OCI-LY1 (cell line): ENCODE measurements at regions not wholly inside any gene's neighbourhood (a gene's known extent, or its start where the extent isn't known, plus 50 kb on each side); places are given as distances from the start of the nearest gene placed in this dataset.

Experiments used
- H2AFZ ChIP-seq: fragments of 200-600 bp; sonication (generic), shearing (Covaris generic); 2 replicates; pipeline ENCODE4 v1.6.0; 2014; ENCODE audit warnings: antibody characterized with exemption, mild to moderate bottlenecking, low read length
- H3F3A ChIP-seq: fragments of 200-600 bp; sonication (generic), shearing (Covaris generic); 2 replicates; pipeline ENCODE4 v1.6.0; 2014; ENCODE audit warnings: mild to moderate bottlenecking, antibody characterized with exemption, low read length, moderate library complexity; ENCODE audit not compliant: insufficient read depth
- H3K27ac ChIP-seq: fragments of 200-600 bp; sonication (generic); 2 replicates; pipeline ENCODE4 v1.5.1; 2014; ENCODE audit warnings: low read length, mixed run types, mild to moderate bottlenecking, low read depth; ENCODE audit not compliant: poor library complexity, severe bottlenecking
- H3K27me3 ChIP-seq: fragments of 200-600 bp; sonication (generic); 2 replicates; pipeline ENCODE4 v1.6.0; 2014; ENCODE audit warnings: antibody characterized with exemption, mild to moderate bottlenecking, low read length, moderate library complexity; ENCODE audit not compliant: insufficient read depth
- H3K36me3 ChIP-seq: fragments of 200-600 bp; sonication (generic); 2 replicates; pipeline ENCODE4 v1.6.1; 2014; ENCODE audit warnings: mild to moderate bottlenecking, antibody characterized with exemption, low read length, moderate library complexity, mixed read lengths; ENCODE audit not compliant: insufficient read depth
- H3K4me1 ChIP-seq: fragments of 200-600 bp; sonication (generic); 2 replicates; pipeline ENCODE4 v1.5.1; 2014; ENCODE audit warnings: mild to moderate bottlenecking, low read length, moderate library complexity; ENCODE audit not compliant: insufficient read depth, severe bottlenecking
- H3K4me2 ChIP-seq: fragments of 200-600 bp; sonication (generic), shearing (Covaris generic); 2 replicates; pipeline ENCODE4 v1.6.1; 2014; ENCODE audit warnings: low read length
- H3K4me3 ChIP-seq: fragments of 200-600 bp; sonication (generic); 2 replicates; pipeline ENCODE4 v1.5.1; 2014; ENCODE audit warnings: low read length, low read depth, mild to moderate bottlenecking, mixed read lengths; ENCODE audit not compliant: poor library complexity, severe bottlenecking
- H3K79me2 ChIP-seq: fragments of 200-600 bp; shearing (Covaris generic); 2 replicates; pipeline ENCODE4 v1.6.1; 2016; ENCODE audit warnings: mixed run types, low read length, mixed read lengths; ENCODE audit not compliant: insufficient read depth
- H3K9ac ChIP-seq: fragments of 200-600 bp; sonication (generic), shearing (Covaris generic); 2 replicates; pipeline ENCODE4 v1.6.1; 2014; ENCODE audit warnings: mild to moderate bottlenecking, low read length, mixed read lengths
- H3K9me2 ChIP-seq: fragments of 200-600 bp; sonication (generic), shearing (Covaris generic); 2 replicates; pipeline ENCODE4 v1.6.1; 2014; ENCODE audit warnings: low read depth, mild to moderate bottlenecking, low read length, mixed read lengths
- H3K9me3 ChIP-seq: fragments of 200-600 bp; shearing (Covaris generic); 2 replicates; pipeline ENCODE4 v1.6.1; 2014; ENCODE audit warnings: low read length, mixed read lengths
- H4K20me1 ChIP-seq: fragments of 200-600 bp; sonication (generic), shearing (Covaris generic); 2 replicates; pipeline ENCODE4 v1.6.0; 2016; ENCODE audit warnings: mild to moderate bottlenecking, low read length; ENCODE audit not compliant: insufficient read depth
- CTCF ChIP-seq: fragments of 200-600 bp; sonication (generic), shearing (Covaris generic); IDR thresholded peaks from 2 replicates; pipeline ENCODE4 v1.5.1; 2017; ENCODE audit warnings: mild to moderate bottlenecking, antibody characterized with exemption, low read length, moderate library complexity, mixed read lengths
- EZH2 ChIP-seq: fragments of 200-600 bp; sonication (generic), shearing (Covaris generic); IDR thresholded peaks from 2 replicates; pipeline ENCODE4 v1.8.0; 2017; ENCODE audit warnings: borderline replicate concordance, mixed run types, mild to moderate bottlenecking, antibody characterized with exemption, low read length, moderate library complexity, mixed read lengths

GRCh38 chr21:22280851-22281250, 1282.6 kb downstream of the NCAM2 start:
- TF ChIP-seq EZH2 (no peak), CTCF (no peak)
- Histone ChIP-seq H3K4me3 (no peak overlapping the region), H2AFZ (peak overlapping the region; percentile 58; the same call in 1 of the 2 replicates)

GRCh38 chr21:22288885-22289499, 1290.8 kb downstream of the NCAM2 start:
- H3F3A ChIP-seq = no peaks in the 10 kb centered on the region; the same call in 1 of the 2 replicates
- H2AFZ ChIP-seq = no peak overlapping the region
- H3K9me2 ChIP-seq = no peaks in the 10 kb centered on the region
- no peaks in the 10 kb centered on the region for H4K20me1 ChIP-seq
- H3K4me1 ChIP-seq = no peaks in the 10 kb centered on the region
- H3K4me2 ChIP-seq = no peak overlapping the region
- TF ChIP-seq CTCF (no peak), EZH2 (no peak)
- no peak overlapping the region for H3K9ac ChIP-seq
- H3K4me3 ChIP-seq = no peak overlapping the region
- H3K27me3 ChIP-seq = no peaks in the 10 kb centered on the region
- no peaks in the 10 kb centered on the region for H3K79me2 ChIP-seq
- no peaks in the 10 kb centered on the region; the same call in 1 of the 2 replicates for H3K36me3 ChIP-seq
- H3K9me3 ChIP-seq = no peaks in the 10 kb centered on the region
- H3K27ac ChIP-seq = no peak overlapping the region

More at GRCh38 chr21:22280851-22281250, 1282.6 kb downstream of the NCAM2 start:
- no peaks in the 10 kb centered on the region for H3K36me3 ChIP-seq
- no peaks in the 10 kb centered on the region for H3F3A ChIP-seq
- no peak overlapping the region for H3K4me2 ChIP-seq
- no peaks in the 10 kb centered on the region for H4K20me1 ChIP-seq
- H3K27me3 ChIP-seq = no peaks in the 10 kb centered on the region
- peaks cover 16% of the 10 kb centered on the region for H3K4me1 ChIP-seq
- H3K9me3 ChIP-seq = no peaks in the 10 kb centered on the region
- no peak overlapping the region for H3K27ac ChIP-seq
- no peak overlapping the region for H3K9ac ChIP-seq
- no peaks in the 10 kb centered on the region for H3K9me2 ChIP-seq
- H3K79me2 ChIP-seq = no peaks in the 10 kb centered on the region

- Histone ChIP-seq H3F3A (no peaks in the 10 kb centered on the region; the same call in 1 of the 2 replicates), H3K9me3 (no peaks in the 10 kb centered on the region), H3K36me3 (no peaks in the 10 kb centered on the region), H3K79me2 (no peaks in the 10 kb centered on the region), H3K4me3 (no peak overlapping the region), H4K20me1 (no peaks in the 10 kb centered on the region), H3K9me2 (no peaks in the 10 kb centered on the region), H3K4me1 (peaks cover 18% of the 10 kb centered on the region), H3K9ac (no peak overlapping the region), H3K27ac (no peak overlapping the region), H2AFZ (0 out of 2 replicates have a peak overlapping the region, but pooled peaks have one; percentile 31), H3K4me2 (no peak overlapping the region), H3K27me3 (no peaks in the 10 kb centered on the region)
- TF ChIP-seq EZH2 (no peak), CTCF (no peak)
Observed at GRCh38 chr21:22292144-22292543, 1293.9 kb downstream of the NCAM2 start.
